Body of pancreas (tissue), 4 donors: ENCODE measurements at regions not wholly inside any gene's neighbourhood (a gene's known extent, or its start where the extent isn't known, plus 50 kb on each side); places are given as distances from the start of the nearest gene placed in this dataset.

Experiments used
- POLR2A ChIP-seq, 3 donors: fragments of 450-650 bp; IDR thresholded peaks; one replicate each; pipeline ENCODE4 v1.6.1; 2016; ENCODE audit warnings: antibody characterized with exemption in 3 of 3, mild to moderate bottlenecking in 2 of 3
- TF ChIP-seq, protein P1 (sequence below), 7 experiments: fragments of 450-650 bp in 4 of 7; fragments of 200-600 bp in 3 of 7; sonication (generic) in 3 of 7; IDR thresholded peaks; one replicate each; pipeline ENCODE4 v1.5.1; 2016 to 2019; ENCODE audit warnings: antibody characterized with exemption in 7 of 7

GRCh38 chr20:54339093-54339492 is 131.2 kb downstream of the PFDN4 start:
- TF ChIP-seq, protein P1, sequence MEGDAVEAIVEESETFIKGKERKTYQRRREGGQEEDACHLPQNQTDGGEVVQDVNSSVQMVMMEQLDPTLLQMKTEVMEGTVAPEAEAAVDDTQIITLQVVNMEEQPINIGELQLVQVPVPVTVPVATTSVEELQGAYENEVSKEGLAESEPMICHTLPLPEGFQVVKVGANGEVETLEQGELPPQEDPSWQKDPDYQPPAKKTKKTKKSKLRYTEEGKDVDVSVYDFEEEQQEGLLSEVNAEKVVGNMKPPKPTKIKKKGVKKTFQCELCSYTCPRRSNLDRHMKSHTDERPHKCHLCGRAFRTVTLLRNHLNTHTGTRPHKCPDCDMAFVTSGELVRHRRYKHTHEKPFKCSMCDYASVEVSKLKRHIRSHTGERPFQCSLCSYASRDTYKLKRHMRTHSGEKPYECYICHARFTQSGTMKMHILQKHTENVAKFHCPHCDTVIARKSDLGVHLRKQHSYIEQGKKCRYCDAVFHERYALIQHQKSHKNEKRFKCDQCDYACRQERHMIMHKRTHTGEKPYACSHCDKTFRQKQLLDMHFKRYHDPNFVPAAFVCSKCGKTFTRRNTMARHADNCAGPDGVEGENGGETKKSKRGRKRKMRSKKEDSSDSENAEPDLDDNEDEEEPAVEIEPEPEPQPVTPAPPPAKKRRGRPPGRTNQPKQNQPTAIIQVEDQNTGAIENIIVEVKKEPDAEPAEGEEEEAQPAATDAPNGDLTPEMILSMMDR (IDR thresholded peaks at IDR 0.05) = no peak
- no peak for TF ChIP-seq POLR2A (IDR thresholded peaks at IDR 0.05)
